ENCODE measurements at regions not wholly inside any gene's neighbourhood (a gene's known extent, or its start where the extent isn't known, plus 50 kb on each side); places are given as distances from the start of the nearest gene placed in this dataset.

DNA sequence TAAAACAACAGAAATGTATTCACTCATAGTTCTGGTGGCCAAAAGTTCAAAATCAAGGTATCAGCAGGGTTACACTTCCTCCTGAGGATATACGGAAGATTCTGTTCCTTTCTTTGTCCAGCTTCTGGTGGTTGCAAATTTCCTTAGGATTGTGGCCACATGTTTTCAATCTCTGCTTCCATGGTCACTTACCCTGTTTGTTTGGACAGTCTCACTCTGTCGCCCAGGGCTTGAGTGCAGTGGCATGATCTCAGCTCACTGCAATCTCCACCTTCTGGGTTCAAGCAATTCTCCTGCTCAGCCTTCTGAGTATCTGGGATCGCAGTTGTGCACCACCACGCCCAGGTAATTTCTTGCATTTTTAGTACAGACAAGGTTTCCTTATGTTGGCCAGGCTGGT lies 534.3 kb downstream of the KCNA4 start:
- Histone ChIP-seq H3K9ac (replicated peaks; ENCODE audit: extremely low read depth, insufficient read depth, low read length) (no peak overlapping the region), H3K4me2 (ENCODE audit: insufficient read depth, low read length) (no peak overlapping the region), H3K27me3 (ENCODE audit: control insufficient read depth in 2 of 2, insufficient read depth in 2 of 2, low read length in 2 of 2) (no peaks in the 10 kb centered on the region), H3K9me1 (replicated peaks; ENCODE audit: control insufficient read depth, extremely low read depth, insufficient read depth, low read length) (no peaks in the 10 kb centered on the region), H3K79me2 (ENCODE audit: control insufficient read depth, insufficient read depth, low read length) (no peaks in the 10 kb centered on the region), H3K27ac (ENCODE audit: insufficient read depth, low read depth, low read length) (no peak overlapping the region), H3K36me3 (ENCODE audit: control insufficient read depth in 2 of 2, extremely low read depth in 1 of 2, insufficient read depth in 2 of 2, low read length in 2 of 2) (no peaks in the 10 kb centered on the region), H3K9me3 (replicated peaks; ENCODE audit: control insufficient read depth, insufficient read depth, low read length) (no peaks in the 10 kb centered on the region), H2AFZ (ENCODE audit: low read depth, low read length) (no peak overlapping the region), H3K4me3 (replicated peaks in 1 of 3; ENCODE audit: insufficient read depth in 1 of 3, low read depth in 1 of 3, low read length in 3 of 3) (no peak overlapping the region), H4K20me1 (replicated peaks; ENCODE audit: control insufficient read depth, extremely low read depth, insufficient read depth, low read length) (no peaks in the 10 kb centered on the region), H3K4me1 (ENCODE audit: control insufficient read depth, extremely low read depth, insufficient read depth, low read length) (peaks cover 9% of the 10 kb centered on the region)
- ChIA-PET POLR2A (no interaction called here), CTCF (no interaction called here)
- TF ChIP-seq JUN (IDR thresholded peaks at IDR 0.05; ENCODE audit: borderline replicate concordance, insufficient read depth, insufficient read length, low read depth) (no peak), FOS (IDR thresholded peaks at IDR 0.05; ENCODE audit: borderline replicate concordance, insufficient read depth, low read length) (no peak), POLR2A (IDR thresholded peaks at IDR 0.05; ENCODE audit: low read depth, low read length) (no peak), CTCF (IDR thresholded peaks at IDR 0.05; ENCODE audit: extremely low read depth in 1 of 2, insufficient read depth in 1 of 2, low read depth in 1 of 2, low read length in 2 of 2) (no peak), MYC (IDR thresholded peaks at IDR 0.05; ENCODE audit: low read depth, low read length) (no peak), EZH2 (IDR thresholded peaks at IDR 0.05; ENCODE audit: borderline replicate concordance, low read depth, low read length, severe bottlenecking) (no peak), POLR2AphosphoS5 (IDR thresholded peaks at IDR 0.05; ENCODE audit: insufficient read depth, low read depth, low read length) (no peak), GATA2 (IDR thresholded peaks at IDR 0.05; ENCODE audit: insufficient read depth, insufficient read length, low read depth, low read length) (no peak), MAX (IDR thresholded peaks at IDR 0.05; ENCODE audit: insufficient read depth, insufficient read length) (no peak)
- FAIRE-seq (no peak), DNase-seq (ENCODE audit: low read depth, low spot score) (no peak)
- no TSS peak for BruUV-seq (replicated peaks)
- intact Hi-C loops (cut with micrococcal nuclease) = no loop called here
- dilution Hi-C loops (cut with MboI; ENCODE audit: extremely low pct_ligation_motif_present, low sequenced_read_pairs) = no loop called here
